Gastrocnemius medialis (tissue), 4 donors: ENCODE measurements at regions not wholly inside any gene's neighbourhood (a gene's known extent, or its start where the extent isn't known, plus 50 kb on each side); places are given as distances from the start of the nearest gene placed in this dataset.

Source experiments
- CTCF ChIP-seq, 5 experiments: fragments of 450-650 bp in 3 of 5; fragments of 200-600 bp in 2 of 5; sonication (generic) in 2 of 5; IDR thresholded peaks in 4 of 5; conservative IDR thresholded peaks in 1 of 5; 1 replicate in 4 of 5; 2 replicates in 1 of 5; pipeline ENCODE4 v1.5.1; 2016 to 2019; ENCODE audit warnings: antibody characterized with exemption in 5 of 5, mild to moderate bottlenecking in 3 of 5, moderate library complexity in 3 of 5
- POLR2A ChIP-seq, 2 donors: fragments of 450-650 bp; IDR thresholded peaks; one replicate each; pipeline ENCODE4 v1.6.1; 2017; ENCODE audit warnings: antibody characterized with exemption in 2 of 2, mild to moderate bottlenecking in 2 of 2, moderate library complexity in 2 of 2

- TF ChIP-seq CTCF (IDR thresholded peaks at IDR 0.05 in 4 of 5, conservative IDR thresholded peaks at IDR 0.05 in 1 of 5) (no peak), POLR2A (IDR thresholded peaks at IDR 0.05) (no peak)
Measured at GRCh38 chrY:14444550-14444949, 79.8 kb upstream of the NLGN4Y start.
